D721Med (cell line): ENCODE measurements at regions not wholly inside any gene's neighbourhood (a gene's known extent, or its start where the extent isn't known, plus 50 kb on each side); places are given as distances from the start of the nearest gene placed in this dataset.
"Not testable (repeated sequence)": the region's sequence is repeated elsewhere in the genome, so short reads cannot be mapped to it uniquely, and the experiment has no call there.

Source experiments
- DNase-seq: peaks from one replicate; pipeline ENCODE4 v3.0.0; 2011; ENCODE audit warnings: low spot score; ENCODE audit not compliant: insufficient read length
- FAIRE-seq: peaks from 2 replicates; lab custom pipeline; 2011; peaks lifted over from hg19 to GRCh38; lab: Jason Lieb, UNC
- CTCF ChIP-seq: IDR thresholded peaks from 2 replicates; pipeline ENCODE4 v1.5.1; 2012; ENCODE audit warnings: mild to moderate bottlenecking, control low read depth; ENCODE audit not compliant: insufficient read depth; ENCODE audit errors: missing control alignments

GRCh38 chr6:86152546-86152945, 509.9 kb upstream of the SYNCRIP start:
- FAIRE-seq = no peak
- no peak for DNase-seq
- no peak for TF ChIP-seq CTCF

- FAIRE-seq (no peak), DNase-seq (no peak)
- no peak for TF ChIP-seq CTCF
Measured at GRCh38 chr6:86148586-86148985, 505.9 kb upstream of the SYNCRIP start.

GRCh38 chr6:86147859-86148258, 505.2 kb upstream of the SYNCRIP start:
- DNase-seq (no peak), FAIRE-seq (no peak)
- no peak for TF ChIP-seq CTCF

- DNase-seq (no peak), FAIRE-seq (no peak)
- TF ChIP-seq CTCF = no peak
Measured at GRCh38 chr6:86147311-86147710, 504.6 kb upstream of the SYNCRIP start.

GRCh38 chr6:86146751-86147150, 504.1 kb upstream of the SYNCRIP start:
- not testable (repeated sequence) for DNase-seq, FAIRE-seq

GRCh38 chr6:86142326-86142725, 499.6 kb upstream of the SYNCRIP start:
- DNase-seq (no peak), FAIRE-seq (no peak)
- no peak for TF ChIP-seq CTCF

- DNase-seq (no peak), FAIRE-seq (no peak)
- TF ChIP-seq CTCF = no peak
Measured at GRCh38 chr6:86128130-86128814, 485.6 kb upstream of the SYNCRIP start.
